IMR-90 (cell line): ENCODE measurements at regions not wholly inside any gene's neighbourhood (a gene's known extent, or its start where the extent isn't known, plus 50 kb on each side); places are given as distances from the start of the nearest gene placed in this dataset.

Experiments used
- ATAC-seq: fragments of 200-7000 bp; cut with Tn5 transposase; 2 replicates; pipeline ENCODE4 v1.9.1; 2020; ENCODE audit warnings: low read depth, mild to moderate bottlenecking, moderate library complexity
- BruUV-seq: library from RNA; stranded (reverse); fragments of 400-500 nt; replicated peaks from 2 replicates; lab custom pipeline; 2021; lab: Mats Ljungman, UMichigan
- CTCF ChIA-PET: fragments of 300-600 bp; formaldehyde crosslinking; extraction: SDS; loops from one replicate; lab custom pipeline; 2021; ENCODE audit warnings: antibody characterized with exemption; lab: Yijun Ruan, JAX
- POLR2A ChIA-PET: fragments of 300-600 bp; sonication (Branson Sonifier 250); formaldehyde crosslinking; loops from one replicate; lab custom pipeline; 2022; ENCODE audit warnings: antibody characterized with exemption; ENCODE audit not compliant: unreplicated experiment; lab: Charles Lee
- DNase-seq: peaks from one replicate; pipeline ENCODE4 v3.0.0; 2013
- H2AFZ ChIP-seq: replicated peaks from 2 replicates; pipeline ENCODE3; 2013; ENCODE audit warnings: low read length, mild to moderate bottlenecking; ENCODE audit not compliant: poor library complexity
- H2AK5ac ChIP-seq: 2 replicates; pipeline ENCODE4 v1.6.1; 2013; ENCODE audit warnings: low read depth, low read length, inconsistent platforms
- H2AK9ac ChIP-seq: replicated peaks from 2 replicates; pipeline ENCODE3; 2013; ENCODE audit warnings: mild to moderate bottlenecking, low read depth, low read length, moderate library complexity; ENCODE audit not compliant: poor library complexity
- H2BK120ac ChIP-seq: 2 replicates; pipeline ENCODE4 v1.6.1; 2013; ENCODE audit warnings: low read depth, low read length, inconsistent platforms
- H2BK15ac ChIP-seq: 3 replicates; pipeline ENCODE4 v1.6.1; 2013; ENCODE audit warnings: low read depth, low read length, inconsistent platforms
- H2BK20ac ChIP-seq: 2 replicates; pipeline ENCODE4 v1.6.1; 2013; ENCODE audit warnings: low read depth, mild to moderate bottlenecking, inconsistent platforms, low read length, moderate library complexity
- H2BK5ac ChIP-seq: 2 replicates; pipeline ENCODE4 v1.6.1; 2013; ENCODE audit warnings: mild to moderate bottlenecking, low read depth, low read length, inconsistent platforms; ENCODE audit not compliant: poor library complexity, severe bottlenecking
- H3K14ac ChIP-seq: replicated peaks from 2 replicates; pipeline ENCODE4 v1.6.1; 2013; ENCODE audit warnings: low read depth, low read length, inconsistent platforms
- H3K18ac ChIP-seq: 2 replicates; pipeline ENCODE4 v1.6.1; 2013; ENCODE audit warnings: low read depth, low read length, control low read depth
- H3K23ac ChIP-seq: 2 replicates; pipeline ENCODE4 v1.6.1; 2013; ENCODE audit warnings: low read depth, low read length, inconsistent platforms
- H3K27ac ChIP-seq: 2 replicates; pipeline ENCODE4 v1.5.1; 2013; ENCODE audit warnings: mild to moderate bottlenecking, control low read depth, low read length; ENCODE audit not compliant: insufficient read depth
- H3K27me3 ChIP-seq: 2 replicates; pipeline ENCODE4 v1.6.1; 2013; ENCODE audit warnings: low read length; ENCODE audit not compliant: control insufficient read depth, insufficient read depth
- H3K36me3 ChIP-seq: 2 replicates; pipeline ENCODE4 v1.6.1; 2013; ENCODE audit warnings: low read length, mixed read lengths; ENCODE audit not compliant: control insufficient read depth, insufficient read depth
- H3K4ac ChIP-seq: 2 replicates; pipeline ENCODE4 v1.6.1; 2013; ENCODE audit warnings: low read depth, low read length, inconsistent platforms
- H3K4me1 ChIP-seq: 2 replicates; pipeline ENCODE4 v1.6.1; 2013; ENCODE audit warnings: low read length, mixed read lengths; ENCODE audit not compliant: control insufficient read depth, insufficient read depth
- H3K4me2 ChIP-seq: 2 replicates; pipeline ENCODE4 v1.6.1; 2013; ENCODE audit warnings: low read depth, mild to moderate bottlenecking, control low read depth, low read length, moderate library complexity
- H3K4me3 ChIP-seq: 2 replicates; pipeline ENCODE4 v1.5.1; 2013; ENCODE audit warnings: low read depth, mild to moderate bottlenecking, control low read depth, low read length, moderate library complexity; ENCODE audit not compliant: insufficient read depth
- H3K56ac ChIP-seq: 2 replicates; pipeline ENCODE4 v1.6.1; 2013; ENCODE audit warnings: low read length, inconsistent platforms; ENCODE audit not compliant: insufficient read depth; ENCODE audit errors: extremely low read depth
- H3K79me1 ChIP-seq, 2 experiments: 2 replicates each; pipeline ENCODE4 v1.6.1; 2013; ENCODE audit warnings: low read length in 2 of 2, inconsistent platforms in 1 of 2, low read depth in 1 of 2
- H3K9ac ChIP-seq: 2 replicates; pipeline ENCODE4 v1.6.1; 2013; ENCODE audit warnings: low read depth, low read length, control low read depth
- H3K9me1 ChIP-seq: 2 replicates; pipeline ENCODE4 v1.6.1; 2013; ENCODE audit warnings: low read length, inconsistent platforms; ENCODE audit not compliant: insufficient read depth
- H3K9me3 ChIP-seq: 2 replicates; pipeline ENCODE4 v1.6.1; 2013; ENCODE audit warnings: low read length; ENCODE audit not compliant: control insufficient read depth, insufficient read depth
- H4K20me1 ChIP-seq: 2 replicates; pipeline ENCODE4 v1.6.1; 2013; ENCODE audit warnings: low read length, inconsistent platforms; ENCODE audit not compliant: insufficient read depth
- H4K5ac ChIP-seq: 2 replicates; pipeline ENCODE4 v1.6.1; 2013; ENCODE audit warnings: mild to moderate bottlenecking, low read depth, low read length, control low read depth
- H4K8ac ChIP-seq, 2 experiments: 2 replicates each; pipeline ENCODE4 v1.6.1; 2013; ENCODE audit warnings: low read depth in 2 of 2, low read length in 2 of 2, control low read depth in 1 of 2, inconsistent platforms in 1 of 2
- H4K91ac ChIP-seq: 2 replicates; pipeline ENCODE4 v1.6.1; 2013; ENCODE audit warnings: low read depth, low read length, inconsistent platforms; ENCODE audit not compliant: insufficient read depth
- CEBPB ChIP-seq: IDR thresholded peaks from 2 replicates; pipeline ENCODE4 v1.6.1; 2012; ENCODE audit warnings: low read depth, low read length, improper control_type of control experiment
- MXI1 ChIP-seq: IDR thresholded peaks from 2 replicates; pipeline ENCODE4 v1.6.1; 2012; ENCODE audit warnings: low read depth, mild to moderate bottlenecking, low read length, moderate library complexity, borderline replicate concordance
- dilution Hi-C: fragments of 300-500 bp; cut with HindIII; formaldehyde crosslinking; loops from one replicate; pipeline ENCODE4 v1.14.3; 2018; ENCODE audit warnings: low sequenced_read_pairs; ENCODE audit not compliant: unreplicated experiment
- in situ Hi-C: fragments of 300-500 bp; cut with MboI; formaldehyde crosslinking; loops from 3 replicates; pipeline ENCODE4 v1.14.3; 2019; ENCODE audit warnings: low sequenced_read_pairs, inconsistent platforms, mixed read lengths
- intact Hi-C: fragments of 100-400 bp; cut with micrococcal nuclease; formaldehyde crosslinking; loops from 2 replicates; pipeline ENCODE4 v1.10.0; 2022

DNA sequence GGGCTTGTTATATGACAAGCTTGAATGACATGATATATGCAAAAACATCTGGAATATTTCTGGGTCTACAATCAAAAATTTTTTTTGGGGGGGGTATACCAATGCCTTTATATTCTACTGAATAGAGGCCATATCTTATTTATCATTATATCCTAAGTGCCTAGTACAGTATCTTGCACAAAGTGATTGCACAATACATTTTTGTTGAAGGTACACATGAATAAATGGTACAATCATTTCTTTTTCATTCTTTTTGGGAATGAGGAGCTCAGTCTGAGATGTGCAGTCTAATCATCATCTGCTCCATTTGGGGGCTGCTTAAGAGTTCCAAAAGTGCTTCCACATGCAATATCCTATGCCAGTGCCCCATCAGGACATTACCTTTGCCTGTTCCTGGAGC is 214.6 kb downstream of the KIF20B start:
- H3K79me1 ChIP-seq, result no peaks in the 10 kb centered on the region
- CTCF ChIA-PET, result no interaction called here
- ATAC-seq, result no peak

More for the DNA sequence above, 214.6 kb downstream of the KIF20B start:
- no peak for DNase-seq
- no peak overlapping the region for H3K56ac ChIP-seq
- no peak overlapping the region for H4K91ac ChIP-seq
- H3K27ac ChIP-seq, result no peak overlapping the region
- no peak overlapping the region for H2AK5ac ChIP-seq
- H3K9me3 ChIP-seq, result no peaks in the 10 kb centered on the region
- H3K27me3 ChIP-seq, result no peaks in the 10 kb centered on the region
- H3K4me1 ChIP-seq, result no peaks in the 10 kb centered on the region
- POLR2A ChIA-PET, result no interaction called here
- no peak overlapping the region for H2BK120ac ChIP-seq
- no peak overlapping the region for H2BK20ac ChIP-seq
- TF ChIP-seq MXI1, result no peak
- peak; percentile 76 for TF ChIP-seq CEBPB
- no peak overlapping the region for H3K23ac ChIP-seq
- H4K5ac ChIP-seq, result no peak overlapping the region
- H3K4me2 ChIP-seq, result no peak overlapping the region
- H4K20me1 ChIP-seq, result no peaks in the 10 kb centered on the region
- no peak overlapping the region for H3K14ac ChIP-seq
- H3K9me1 ChIP-seq, result no peaks in the 10 kb centered on the region
- no peak overlapping the region for H2AK9ac ChIP-seq
- no peak overlapping the region for H2BK15ac ChIP-seq
- dilution Hi-C loops, result no loop called here
- no peak overlapping the region for H3K9ac ChIP-seq
- no peak overlapping the region for H3K4me3 ChIP-seq
- no peak overlapping the region for H4K8ac ChIP-seq
- H2BK5ac ChIP-seq, result no peak overlapping the region
- no TSS peak for BruUV-seq
- intact Hi-C loops, result no loop called here
- in situ Hi-C loops, result no loop called here
- H3K4ac ChIP-seq, result no peak overlapping the region
- no peaks in the 10 kb centered on the region for H3K36me3 ChIP-seq
- no peak overlapping the region for H3K18ac ChIP-seq
- H2AFZ ChIP-seq, result no peak overlapping the region
